ENCODE measurements at regions not wholly inside any gene's neighbourhood (a gene's known extent, or its start where the extent isn't known, plus 50 kb on each side); places are given as distances from the start of the nearest gene placed in this dataset.

- no peak for DNase-seq (ENCODE audit: low read depth in 6 of 9, low spot score in 9 of 9)
- Histone ChIP-seq H3K27me3 (ENCODE audit: control insufficient read depth in 2 of 2, insufficient read depth in 1 of 2, low read length in 1 of 2) (no peaks in the 10 kb centered on the region), H3K4me1 (ENCODE audit: control insufficient read depth in 2 of 2, insufficient read depth in 2 of 2, low read length in 2 of 2) (no peaks in the 10 kb centered on the region), H3K4me3 (ENCODE audit: low read length in 2 of 2) (no peak overlapping the region), H3K36me3 (ENCODE audit: control insufficient read depth in 2 of 2, insufficient read depth in 2 of 2, low read length in 1 of 2) (no peaks in the 10 kb centered on the region), H3K27ac (ENCODE audit: low read depth in 1 of 2, low read length in 1 of 2) (no peak overlapping the region), H3K9me3 (ENCODE audit: control insufficient read depth in 2 of 2, insufficient read depth in 1 of 2, low read length in 1 of 2) (no peaks in the 10 kb centered on the region)
- 89% methylated on average over 2 of the region's 2 CpGs for WGBS
Measured at GRCh38 chr6:147787417-147787816, 278.9 kb downstream of the SAMD5 start.

GRCh38 chr6:147789430-147789947, 281.0 kb downstream of the SAMD5 start:
- WGBS: 89% methylated on average over 4 of the region's 4 CpGs

DNA sequence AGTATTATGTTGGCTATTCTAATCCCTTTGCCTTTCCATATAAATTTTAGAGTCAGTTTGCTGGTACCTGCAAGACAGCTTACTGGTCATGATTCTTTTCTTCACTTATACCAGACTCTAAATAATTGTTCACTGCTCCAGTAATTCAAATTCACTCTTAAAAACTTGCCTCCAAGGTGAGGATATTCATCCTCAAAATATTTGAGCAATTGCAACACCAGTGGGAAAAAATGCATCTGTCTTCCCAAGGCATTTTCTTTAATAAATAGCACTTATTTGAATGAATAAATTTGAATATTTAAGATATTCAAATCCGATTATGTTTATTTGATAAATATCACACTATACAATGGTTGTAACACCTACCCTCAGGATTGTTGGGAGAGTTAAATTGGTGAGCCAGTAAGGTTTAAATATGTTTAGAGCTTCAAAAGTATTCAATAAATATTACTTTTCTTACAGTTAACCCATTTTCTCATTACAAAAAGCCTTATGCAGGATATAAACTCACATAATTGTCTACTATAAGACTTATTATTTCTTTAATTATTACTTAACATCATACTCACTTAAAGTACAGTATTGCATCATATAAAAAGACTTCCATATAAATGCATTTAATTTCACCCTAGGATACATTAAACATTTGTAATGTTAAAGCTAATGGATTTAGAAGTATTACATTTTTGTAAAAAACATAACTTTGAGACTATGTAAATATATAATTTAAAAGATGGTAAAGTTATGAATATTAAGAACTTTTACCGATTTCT, 285.6 kb downstream of the SAMD5 start:
- WGBS: 96% methylated on average over 2 of the region's 2 CpGs
- Histone ChIP-seq H3K4me1 (ENCODE audit: control insufficient read depth in 2 of 2, insufficient read depth in 2 of 2, low read length in 2 of 2) (no peaks in the 10 kb centered on the region), H3K27me3 (ENCODE audit: control insufficient read depth in 2 of 2, insufficient read depth in 1 of 2, low read length in 1 of 2) (no peaks in the 10 kb centered on the region), H3K36me3 (ENCODE audit: control insufficient read depth in 2 of 2, insufficient read depth in 2 of 2, low read length in 1 of 2) (no peaks in the 10 kb centered on the region), H3K9me3 (ENCODE audit: control insufficient read depth in 2 of 2, insufficient read depth in 1 of 2, low read length in 1 of 2) (no peaks in the 10 kb centered on the region), H3K27ac (ENCODE audit: low read depth in 1 of 2, low read length in 1 of 2) (no peak overlapping the region), H3K4me3 (ENCODE audit: low read length in 2 of 2) (no peak overlapping the region)
- DNase-seq (ENCODE audit: low read depth in 6 of 9, low spot score in 9 of 9): no peak

More at GRCh38 chr6:147789430-147789947, 281.0 kb downstream of the SAMD5 start:
- no peak for DNase-seq (ENCODE audit: low read depth in 6 of 9, low spot score in 9 of 9)
- H3K4me3 ChIP-seq (ENCODE audit: low read length in 2 of 2): no peak overlapping the region
- H3K4me1 ChIP-seq (ENCODE audit: control insufficient read depth in 2 of 2, insufficient read depth in 2 of 2, low read length in 2 of 2): no peaks in the 10 kb centered on the region
- H3K27ac ChIP-seq (ENCODE audit: low read depth in 1 of 2, low read length in 1 of 2): no peak overlapping the region
- H3K9me3 ChIP-seq (ENCODE audit: control insufficient read depth in 2 of 2, insufficient read depth in 1 of 2, low read length in 1 of 2): no peaks in the 10 kb centered on the region
- H3K36me3 ChIP-seq (ENCODE audit: control insufficient read depth in 2 of 2, insufficient read depth in 2 of 2, low read length in 1 of 2): no peaks in the 10 kb centered on the region
- H3K27me3 ChIP-seq (ENCODE audit: control insufficient read depth in 2 of 2, insufficient read depth in 1 of 2, low read length in 1 of 2): no peaks in the 10 kb centered on the region

DNA sequence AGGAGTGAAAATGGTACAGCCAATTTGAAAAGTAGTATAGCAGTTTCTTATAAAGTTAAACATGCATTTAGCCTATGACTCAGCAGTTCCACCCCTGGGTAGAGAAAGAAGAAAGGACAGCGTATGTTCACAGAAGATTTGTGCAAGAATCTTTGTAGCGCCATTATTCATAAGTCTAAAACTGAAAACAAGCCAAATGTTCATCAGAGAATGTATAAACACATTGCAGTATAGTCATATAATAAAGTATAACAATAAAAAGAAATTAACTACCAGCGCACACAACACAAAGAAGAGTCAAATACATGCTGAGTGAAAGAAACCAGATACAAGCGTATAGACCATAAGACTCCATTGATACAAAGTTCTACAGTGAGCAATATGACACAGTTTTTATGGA, 294.0 kb downstream of the SAMD5 start:
- no peak for DNase-seq (ENCODE audit: low read depth in 6 of 9, low spot score in 9 of 9)
- Histone ChIP-seq H3K27me3 (ENCODE audit: control insufficient read depth in 2 of 2, insufficient read depth in 1 of 2, low read length in 1 of 2) (no peaks in the 10 kb centered on the region), H3K9me3 (ENCODE audit: control insufficient read depth in 2 of 2, insufficient read depth in 1 of 2, low read length in 1 of 2) (peaks cover 0 to 11% of the 10 kb centered on the region in 2 donors), H3K36me3 (ENCODE audit: control insufficient read depth in 2 of 2, insufficient read depth in 2 of 2, low read length in 1 of 2) (no peaks in the 10 kb centered on the region), H3K4me1 (ENCODE audit: control insufficient read depth in 2 of 2, insufficient read depth in 2 of 2, low read length in 2 of 2) (no peaks in the 10 kb centered on the region), H3K27ac (ENCODE audit: low read depth in 1 of 2, low read length in 1 of 2) (no peak overlapping the region), H3K4me3 (ENCODE audit: low read length in 2 of 2) (no peak overlapping the region)
- 96% methylated on average over 4 of the region's 4 CpGs for WGBS

GRCh38 chr6:147805155-147805554, 296.7 kb downstream of the SAMD5 start:
- Histone ChIP-seq H3K9me3 (ENCODE audit: control insufficient read depth in 2 of 2, insufficient read depth in 1 of 2, low read length in 1 of 2) (peaks cover 0 to 11% of the 10 kb centered on the region in 2 donors), H3K36me3 (ENCODE audit: control insufficient read depth in 2 of 2, insufficient read depth in 2 of 2, low read length in 1 of 2) (no peaks in the 10 kb centered on the region), H3K4me1 (ENCODE audit: control insufficient read depth in 2 of 2, insufficient read depth in 2 of 2, low read length in 2 of 2) (no peaks in the 10 kb centered on the region), H3K4me3 (ENCODE audit: low read length in 2 of 2) (no peak overlapping the region), H3K27me3 (ENCODE audit: control insufficient read depth in 2 of 2, insufficient read depth in 1 of 2, low read length in 1 of 2) (no peaks in the 10 kb centered on the region), H3K27ac (ENCODE audit: low read depth in 1 of 2, low read length in 1 of 2) (no peak overlapping the region)
- no peak for DNase-seq (ENCODE audit: low read depth in 6 of 9, low spot score in 9 of 9)
- WGBS: 96% methylated on average over 1 of the region's 1 CpG

- no peaks in the 10 kb centered on the region for H3K36me3 ChIP-seq (ENCODE audit: control insufficient read depth in 2 of 2, insufficient read depth in 2 of 2, low read length in 1 of 2)
- no peak overlapping the region for H3K4me3 ChIP-seq (ENCODE audit: low read length in 2 of 2)
- no peak overlapping the region for H3K27ac ChIP-seq (ENCODE audit: low read depth in 1 of 2, low read length in 1 of 2)
- no peak for DNase-seq (ENCODE audit: low read depth in 6 of 9, low spot score in 9 of 9)
- peaks cover 0 to 11% of the 10 kb centered on the region in 2 donors for H3K9me3 ChIP-seq (ENCODE audit: control insufficient read depth in 2 of 2, insufficient read depth in 1 of 2, low read length in 1 of 2)
- H3K4me1 ChIP-seq (ENCODE audit: control insufficient read depth in 2 of 2, insufficient read depth in 2 of 2, low read length in 2 of 2): no peaks in the 10 kb centered on the region
- no peaks in the 10 kb centered on the region for H3K27me3 ChIP-seq (ENCODE audit: control insufficient read depth in 2 of 2, insufficient read depth in 1 of 2, low read length in 1 of 2)
- 96% methylated on average over 1 of the region's 1 CpG for WGBS
Measured at GRCh38 chr6:147806697-147807096, 298.2 kb downstream of the SAMD5 start.

GRCh38 chr6:147808640-147809039, 300.1 kb downstream of the SAMD5 start:
- 82% methylated on average over 4 of the region's 4 CpGs for WGBS
- no peak for DNase-seq (ENCODE audit: low read depth in 6 of 9, low spot score in 9 of 9)
- H3K9me3 ChIP-seq (ENCODE audit: control insufficient read depth in 2 of 2, insufficient read depth in 1 of 2, low read length in 1 of 2): peaks cover 0 to 11% of the 10 kb centered on the region in 2 donors
- H3K27me3 ChIP-seq (ENCODE audit: control insufficient read depth in 2 of 2, insufficient read depth in 1 of 2, low read length in 1 of 2): no peaks in the 10 kb centered on the region
- no peak overlapping the region for H3K27ac ChIP-seq (ENCODE audit: low read depth in 1 of 2, low read length in 1 of 2)
- H3K4me3 ChIP-seq (ENCODE audit: low read length in 2 of 2): no peak overlapping the region
- no peaks in the 10 kb centered on the region for H3K36me3 ChIP-seq (ENCODE audit: control insufficient read depth in 2 of 2, insufficient read depth in 2 of 2, low read length in 1 of 2)
- no peaks in the 10 kb centered on the region for H3K4me1 ChIP-seq (ENCODE audit: control insufficient read depth in 2 of 2, insufficient read depth in 2 of 2, low read length in 2 of 2)

GRCh38 chr6:147811913-147812629, 303.6 kb downstream of the SAMD5 start:
- Histone ChIP-seq H3K36me3 (ENCODE audit: control insufficient read depth in 2 of 2, insufficient read depth in 2 of 2, low read length in 1 of 2) (no peaks in the 10 kb centered on the region), H3K4me3 (ENCODE audit: low read length in 2 of 2) (no peak overlapping the region), H3K27ac (ENCODE audit: low read depth in 1 of 2, low read length in 1 of 2) (no peak overlapping the region), H3K27me3 (ENCODE audit: control insufficient read depth in 2 of 2, insufficient read depth in 1 of 2, low read length in 1 of 2) (no peaks in the 10 kb centered on the region), H3K9me3 (ENCODE audit: control insufficient read depth in 2 of 2, insufficient read depth in 1 of 2, low read length in 1 of 2) (peaks cover 0 to under 1% of the 10 kb centered on the region in 2 donors), H3K4me1 (ENCODE audit: control insufficient read depth in 2 of 2, insufficient read depth in 2 of 2, low read length in 2 of 2) (no peaks in the 10 kb centered on the region)
- no peak for DNase-seq (ENCODE audit: low read depth in 6 of 9, low spot score in 9 of 9)
- WGBS: 87% methylated on average over 6 of the region's 6 CpGs

DNA sequence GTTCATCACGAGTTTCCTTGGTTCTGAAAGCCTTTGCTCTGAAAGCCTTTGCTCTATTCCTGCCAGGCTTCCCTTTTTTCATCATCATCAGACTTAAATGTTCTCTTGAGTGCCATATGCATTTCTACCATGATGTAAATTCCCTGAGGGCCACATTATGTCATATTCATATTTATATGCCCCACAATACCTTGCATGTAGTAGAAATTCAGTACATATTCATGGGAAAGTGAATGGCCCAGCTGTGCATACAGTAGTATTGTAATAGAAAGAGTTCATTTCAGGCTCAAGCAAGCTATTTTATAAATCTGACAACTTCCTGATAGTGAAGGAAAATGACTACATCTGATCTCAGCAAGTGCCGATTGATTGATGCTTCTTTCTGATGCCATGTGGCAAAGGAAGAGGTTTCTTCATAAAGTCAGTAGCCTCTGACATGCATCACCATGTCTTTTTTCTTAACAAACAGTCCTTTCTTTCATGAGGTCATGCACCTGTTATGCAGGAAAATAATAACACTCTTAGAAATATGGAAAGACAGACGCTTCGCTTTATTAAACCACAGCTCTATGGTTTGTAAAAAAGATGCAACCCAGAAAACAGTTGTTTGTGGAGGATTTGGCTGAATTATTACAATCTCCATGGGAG, 308.7 kb downstream of the SAMD5 start:
- H3K27ac ChIP-seq (ENCODE audit: low read depth in 1 of 2, low read length in 1 of 2): no peak overlapping the region
- H3K4me3 ChIP-seq (ENCODE audit: low read length in 2 of 2): no peak overlapping the region
- no peaks in the 10 kb centered on the region for H3K36me3 ChIP-seq (ENCODE audit: control insufficient read depth in 2 of 2, insufficient read depth in 2 of 2, low read length in 1 of 2)
- H3K9me3 ChIP-seq (ENCODE audit: control insufficient read depth in 2 of 2, insufficient read depth in 1 of 2, low read length in 1 of 2): no peaks in the 10 kb centered on the region
- H3K4me1 ChIP-seq (ENCODE audit: control insufficient read depth in 2 of 2, insufficient read depth in 2 of 2, low read length in 2 of 2): no peaks in the 10 kb centered on the region
- DNase-seq (ENCODE audit: low read depth in 6 of 9, low spot score in 9 of 9): no peak
- 92% methylated on average over 4 of the region's 4 CpGs for WGBS
- no peaks in the 10 kb centered on the region for H3K27me3 ChIP-seq (ENCODE audit: control insufficient read depth in 2 of 2, insufficient read depth in 1 of 2, low read length in 1 of 2)

Measured in thymus (tissue), 11 donors.